ENCODE measurements at regions not wholly inside any gene's neighbourhood (a gene's known extent, or its start where the extent isn't known, plus 50 kb on each side); places are given as distances from the start of the nearest gene placed in this dataset.
"Not testable (repeated sequence)": the region's sequence is repeated elsewhere in the genome, so short reads cannot be mapped to it uniquely, and the experiment has no call there.

GRCh38 chr15:85274315-85275050 is 105.9 kb upstream of the AKAP13 start:
- Histone ChIP-seq H3K9me3 (ENCODE audit: control insufficient read depth, insufficient read depth, low read length) (no peaks in the 10 kb centered on the region), H3K36me3 (ENCODE audit: control insufficient read depth, insufficient read depth, low read length) (no peaks in the 10 kb centered on the region), H3K9ac (ENCODE audit: low read depth, low read length) (no peak overlapping the region), H3K4me1 (ENCODE audit: control insufficient read depth, insufficient read depth, low read length) (no peaks in the 10 kb centered on the region), H3K4me3 (ENCODE audit: low read depth, low read length) (no peak overlapping the region), H3K27me3 (ENCODE audit: control insufficient read depth, insufficient read depth, low read length) (no peaks in the 10 kb centered on the region), H3K27ac (ENCODE audit: low read depth, low read length) (no peak overlapping the region)

- Histone ChIP-seq H3K27ac (ENCODE audit: low read depth, low read length) (no peak overlapping the region), H3K4me3 (ENCODE audit: low read depth, low read length) (no peak overlapping the region)
These were observed 103.9 kb upstream of the AKAP13 start for GRCh38 chr15:85276508-85276907.

DNA sequence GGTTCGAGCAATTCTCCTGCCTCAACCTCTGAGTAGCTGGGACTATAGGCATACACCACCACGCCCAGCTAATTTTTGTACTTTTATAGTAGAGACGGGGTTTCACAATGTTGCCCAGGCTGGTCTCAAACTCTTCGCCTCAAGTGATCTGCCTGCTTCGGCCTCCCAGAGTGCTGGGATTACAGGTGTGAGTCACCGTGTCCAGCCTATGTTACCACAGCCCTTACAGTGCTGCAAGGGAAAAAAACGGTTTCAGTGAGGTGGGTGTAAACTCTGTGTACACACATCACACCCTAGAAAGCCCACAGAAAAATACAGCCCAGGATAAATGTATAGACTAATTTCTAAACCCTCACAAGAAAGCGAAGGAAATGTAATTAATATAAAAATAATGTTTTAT is 103.5 kb upstream of the AKAP13 start:
- Histone ChIP-seq H3K9me3 (ENCODE audit: control insufficient read depth, insufficient read depth, low read length) (no peaks in the 10 kb centered on the region), H3K4me3 (ENCODE audit: low read depth, low read length) (no peak overlapping the region), H3K36me3 (ENCODE audit: control insufficient read depth, insufficient read depth, low read length) (no peaks in the 10 kb centered on the region), H3K27me3 (ENCODE audit: control insufficient read depth, insufficient read depth, low read length) (no peaks in the 10 kb centered on the region), H3K9ac (ENCODE audit: low read depth, low read length) (no peak overlapping the region), H3K27ac (ENCODE audit: low read depth, low read length) (no peak overlapping the region), H3K4me1 (ENCODE audit: control insufficient read depth, insufficient read depth, low read length) (no peaks in the 10 kb centered on the region)

More at GRCh38 chr15:85276508-85276907, 103.9 kb upstream of the AKAP13 start:
- no peaks in the 10 kb centered on the region for H3K27me3 ChIP-seq (ENCODE audit: control insufficient read depth, insufficient read depth, low read length)
- no peaks in the 10 kb centered on the region for H3K9me3 ChIP-seq (ENCODE audit: control insufficient read depth, insufficient read depth, low read length)
- H3K4me1 ChIP-seq (ENCODE audit: control insufficient read depth, insufficient read depth, low read length), result no peaks in the 10 kb centered on the region
- no peaks in the 10 kb centered on the region for H3K36me3 ChIP-seq (ENCODE audit: control insufficient read depth, insufficient read depth, low read length)
- H3K9ac ChIP-seq (ENCODE audit: low read depth, low read length), result no peak overlapping the region

DNA sequence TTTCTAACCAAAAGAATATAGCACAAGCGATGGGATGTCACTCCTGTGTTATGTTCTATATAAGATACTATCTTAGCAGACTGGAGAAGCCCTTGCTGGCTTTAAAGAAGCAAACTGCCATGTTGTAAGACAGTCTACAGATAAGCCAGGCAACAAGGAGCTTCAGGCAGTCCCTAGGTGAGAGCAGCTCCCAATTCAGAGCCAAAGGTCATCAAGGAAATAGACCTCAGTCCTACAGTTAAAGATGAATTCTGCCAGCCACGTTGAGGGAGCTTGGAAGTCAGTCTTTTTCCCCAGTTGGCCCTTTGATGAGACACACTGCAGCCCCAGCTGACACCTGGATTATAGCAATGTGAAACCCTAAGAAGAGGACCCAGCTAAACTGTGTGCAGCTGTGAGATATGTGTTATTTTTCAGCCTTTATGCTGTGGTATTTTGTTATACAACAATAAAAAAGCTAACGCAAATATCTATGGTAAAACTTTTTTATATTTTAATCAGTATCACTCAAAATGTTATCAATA is 102.5 kb upstream of the AKAP13 start:
- Histone ChIP-seq H3K4me3 (ENCODE audit: low read depth, low read length) (no peak overlapping the region), H3K9ac (ENCODE audit: low read depth, low read length) (no peak overlapping the region), H3K27me3 (ENCODE audit: control insufficient read depth, insufficient read depth, low read length) (no peaks in the 10 kb centered on the region), H3K27ac (ENCODE audit: low read depth, low read length) (no peak overlapping the region), H3K9me3 (ENCODE audit: control insufficient read depth, insufficient read depth, low read length) (no peaks in the 10 kb centered on the region), H3K4me1 (ENCODE audit: control insufficient read depth, insufficient read depth, low read length) (no peaks in the 10 kb centered on the region), H3K36me3 (ENCODE audit: control insufficient read depth, insufficient read depth, low read length) (no peaks in the 10 kb centered on the region)

DNA sequence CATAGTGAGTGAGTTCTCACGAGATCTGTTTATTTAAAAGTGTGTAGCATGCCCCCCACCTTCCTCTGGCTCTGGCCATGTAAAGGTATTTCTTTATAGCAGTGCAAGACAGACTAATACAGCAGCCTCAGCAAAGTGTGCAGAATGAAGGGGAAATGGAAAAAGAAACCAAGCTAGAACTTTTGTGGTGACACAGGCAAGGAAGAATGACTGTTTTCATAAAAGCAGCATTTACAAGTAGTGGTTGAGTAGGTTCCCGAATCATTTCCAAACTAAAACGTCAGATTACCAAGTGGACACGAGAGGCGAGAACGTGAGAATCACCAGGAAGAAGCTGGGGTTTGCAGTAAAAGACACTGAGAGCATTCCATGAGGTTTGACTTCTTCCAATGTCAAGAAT is 100.2 kb upstream of the AKAP13 start:
- Histone ChIP-seq H3K9me3 (ENCODE audit: control insufficient read depth, insufficient read depth, low read length) (no peaks in the 10 kb centered on the region), H3K9ac (ENCODE audit: low read depth, low read length) (no peak overlapping the region), H3K36me3 (ENCODE audit: control insufficient read depth, insufficient read depth, low read length) (no peaks in the 10 kb centered on the region), H3K4me1 (ENCODE audit: control insufficient read depth, insufficient read depth, low read length) (no peaks in the 10 kb centered on the region), H3K4me3 (ENCODE audit: low read depth, low read length) (no peak overlapping the region), H3K27ac (ENCODE audit: low read depth, low read length) (no peak overlapping the region), H3K27me3 (ENCODE audit: control insufficient read depth, insufficient read depth, low read length) (no peaks in the 10 kb centered on the region)

- Histone ChIP-seq H3K27me3 (ENCODE audit: control insufficient read depth, insufficient read depth, low read length) (no peaks in the 10 kb centered on the region), H3K27ac (ENCODE audit: low read depth, low read length) (no peak overlapping the region), H3K4me1 (ENCODE audit: control insufficient read depth, insufficient read depth, low read length) (no peaks in the 10 kb centered on the region), H3K4me3 (ENCODE audit: low read depth, low read length) (no peak overlapping the region), H3K9me3 (ENCODE audit: control insufficient read depth, insufficient read depth, low read length) (no peaks in the 10 kb centered on the region), H3K36me3 (ENCODE audit: control insufficient read depth, insufficient read depth, low read length) (no peaks in the 10 kb centered on the region), H3K9ac (ENCODE audit: low read depth, low read length) (no peak overlapping the region)
These were observed 99.0 kb upstream of the AKAP13 start for GRCh38 chr15:85281293-85281882.

GRCh38 chr15:85282504-85283115 is 97.8 kb upstream of the AKAP13 start:
- no peaks in the 10 kb centered on the region for H3K27me3 ChIP-seq (ENCODE audit: control insufficient read depth, insufficient read depth, low read length)
- H3K4me3 ChIP-seq (ENCODE audit: low read depth, low read length), result no peak overlapping the region
- H3K9me3 ChIP-seq (ENCODE audit: control insufficient read depth, insufficient read depth, low read length), result no peaks in the 10 kb centered on the region
- no peak overlapping the region for H3K9ac ChIP-seq (ENCODE audit: low read depth, low read length)
- no peaks in the 10 kb centered on the region for H3K36me3 ChIP-seq (ENCODE audit: control insufficient read depth, insufficient read depth, low read length)
- H3K27ac ChIP-seq (ENCODE audit: low read depth, low read length), result no peak overlapping the region
- H3K4me1 ChIP-seq (ENCODE audit: control insufficient read depth, insufficient read depth, low read length), result no peaks in the 10 kb centered on the region

GRCh38 chr15:85283815-85284214 is 96.6 kb upstream of the AKAP13 start:
- H3K4me1 ChIP-seq (ENCODE audit: control insufficient read depth, insufficient read depth, low read length); H3K27me3 ChIP-seq (ENCODE audit: control insufficient read depth, insufficient read depth, low read length); H3K9ac ChIP-seq (ENCODE audit: low read depth, low read length); H3K4me3 ChIP-seq (ENCODE audit: low read depth, low read length); H3K36me3 ChIP-seq (ENCODE audit: control insufficient read depth, insufficient read depth, low read length); H3K27ac ChIP-seq (ENCODE audit: low read depth, low read length); H3K9me3 ChIP-seq (ENCODE audit: control insufficient read depth, insufficient read depth, low read length): not testable (repeated sequence)

- H3K27ac ChIP-seq (ENCODE audit: low read depth, low read length), result no peak overlapping the region
- H3K9me3 ChIP-seq (ENCODE audit: control insufficient read depth, insufficient read depth, low read length), result no peaks in the 10 kb centered on the region
- no peak overlapping the region for H3K9ac ChIP-seq (ENCODE audit: low read depth, low read length)
- no peaks in the 10 kb centered on the region for H3K27me3 ChIP-seq (ENCODE audit: control insufficient read depth, insufficient read depth, low read length)
- no peaks in the 10 kb centered on the region for H3K4me1 ChIP-seq (ENCODE audit: control insufficient read depth, insufficient read depth, low read length)
- no peaks in the 10 kb centered on the region for H3K36me3 ChIP-seq (ENCODE audit: control insufficient read depth, insufficient read depth, low read length)
- H3K4me3 ChIP-seq (ENCODE audit: low read depth, low read length), result no peak overlapping the region
These were observed 95.9 kb upstream of the AKAP13 start for GRCh38 chr15:85284497-85284896.

- Histone ChIP-seq H3K4me3 (ENCODE audit: low read depth, low read length) (no peak overlapping the region), H3K4me1 (ENCODE audit: control insufficient read depth, insufficient read depth, low read length) (no peaks in the 10 kb centered on the region), H3K27ac (ENCODE audit: low read depth, low read length) (no peak overlapping the region), H3K27me3 (ENCODE audit: control insufficient read depth, insufficient read depth, low read length) (no peaks in the 10 kb centered on the region), H3K36me3 (ENCODE audit: control insufficient read depth, insufficient read depth, low read length) (no peaks in the 10 kb centered on the region), H3K9ac (ENCODE audit: low read depth, low read length) (no peak overlapping the region), H3K9me3 (ENCODE audit: control insufficient read depth, insufficient read depth, low read length) (no peaks in the 10 kb centered on the region)
These were observed 90.6 kb upstream of the AKAP13 start for GRCh38 chr15:85289677-85290365.

DNA sequence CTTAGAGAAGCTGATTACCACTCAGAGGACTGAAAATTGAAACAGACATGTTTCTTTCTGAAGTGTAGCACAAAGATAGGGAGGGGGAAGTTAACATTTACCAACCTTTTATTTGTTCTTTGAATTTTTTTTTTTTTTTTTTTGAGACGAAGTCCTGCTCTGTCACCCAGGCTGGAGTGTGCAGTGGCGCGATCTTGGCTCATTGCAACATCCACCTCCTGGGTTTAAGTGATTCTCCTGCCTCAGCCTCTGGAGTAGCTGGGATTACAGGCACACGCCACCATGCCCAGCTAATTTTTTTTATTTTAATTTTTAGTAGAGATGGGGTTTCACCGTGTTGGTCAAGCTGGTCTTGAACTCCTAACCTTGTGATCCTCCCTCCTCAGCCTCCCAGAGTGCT is 87.8 kb upstream of the AKAP13 start:
- not testable (repeated sequence) for H3K27ac ChIP-seq (ENCODE audit: low read depth, low read length); H3K27me3 ChIP-seq (ENCODE audit: control insufficient read depth, insufficient read depth, low read length); H3K4me1 ChIP-seq (ENCODE audit: control insufficient read depth, insufficient read depth, low read length); H3K9ac ChIP-seq (ENCODE audit: low read depth, low read length); H3K4me3 ChIP-seq (ENCODE audit: low read depth, low read length); H3K9me3 ChIP-seq (ENCODE audit: control insufficient read depth, insufficient read depth, low read length); H3K36me3 ChIP-seq (ENCODE audit: control insufficient read depth, insufficient read depth, low read length)

Measured in HUES48 (cell line).